ENCODE measurements at regions not wholly inside any gene's neighbourhood (a gene's known extent, or its start where the extent isn't known, plus 50 kb on each side); places are given as distances from the start of the nearest gene placed in this dataset.

DNA sequence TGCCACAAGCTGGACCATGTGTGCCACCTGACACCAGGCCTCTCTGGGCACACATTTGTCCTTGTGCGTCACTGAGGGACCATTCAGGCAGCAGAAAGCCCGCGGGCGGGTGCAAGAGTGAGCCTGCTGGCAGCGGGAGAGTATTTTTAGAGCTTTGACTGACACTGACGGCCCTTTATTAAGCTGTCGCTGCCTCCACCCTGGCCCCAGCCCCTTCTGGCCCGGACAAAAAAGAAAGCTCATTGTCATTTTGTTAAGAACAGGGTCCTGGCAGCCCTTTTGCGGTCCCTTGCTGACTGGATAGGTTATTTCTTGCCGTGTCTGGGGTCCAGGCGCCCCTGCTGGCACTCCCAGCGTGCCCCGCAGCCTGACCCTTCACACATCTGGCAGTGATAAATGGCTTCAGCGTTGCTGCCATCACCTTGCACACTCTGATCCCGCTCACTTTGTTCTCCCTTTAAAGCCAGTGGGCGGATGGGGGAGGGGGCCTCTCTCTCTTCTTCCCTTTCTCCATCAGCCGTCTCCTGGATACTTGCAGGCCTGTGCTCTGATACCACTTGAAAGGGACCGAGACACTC, 78.4 kb upstream of the NKD1 start:
- TF ChIP-seq ZNF501 (tag by site-specific recombination; IDR thresholded peaks at IDR 0.05) (no peak), ZNF521 (tag by site-specific recombination; IDR thresholded peaks at IDR 0.05) (no peak), ZNF121 (tag by site-specific recombination; IDR thresholded peaks at IDR 0.05) (no peak)
- TF ChIP-seq, protein P1, sequence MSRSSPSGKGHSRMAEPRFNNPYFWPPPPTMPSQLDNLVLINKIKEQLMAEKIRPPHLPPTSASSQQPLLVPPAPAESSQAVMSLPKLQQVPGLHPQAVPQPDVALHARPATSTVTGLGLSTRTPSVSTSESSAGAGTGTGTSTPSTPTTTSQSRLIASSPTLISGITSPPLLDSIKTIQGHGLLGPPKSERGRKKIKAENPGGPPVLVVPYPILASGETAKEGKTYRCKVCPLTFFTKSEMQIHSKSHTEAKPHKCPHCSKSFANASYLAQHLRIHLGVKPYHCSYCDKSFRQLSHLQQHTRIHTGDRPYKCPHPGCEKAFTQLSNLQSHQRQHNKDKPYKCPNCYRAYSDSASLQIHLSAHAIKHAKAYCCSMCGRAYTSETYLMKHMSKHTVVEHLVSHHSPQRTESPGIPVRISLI (tag by site-specific recombination; IDR thresholded peaks at IDR 0.05) = no peak
- TF ChIP-seq, protein P2, sequence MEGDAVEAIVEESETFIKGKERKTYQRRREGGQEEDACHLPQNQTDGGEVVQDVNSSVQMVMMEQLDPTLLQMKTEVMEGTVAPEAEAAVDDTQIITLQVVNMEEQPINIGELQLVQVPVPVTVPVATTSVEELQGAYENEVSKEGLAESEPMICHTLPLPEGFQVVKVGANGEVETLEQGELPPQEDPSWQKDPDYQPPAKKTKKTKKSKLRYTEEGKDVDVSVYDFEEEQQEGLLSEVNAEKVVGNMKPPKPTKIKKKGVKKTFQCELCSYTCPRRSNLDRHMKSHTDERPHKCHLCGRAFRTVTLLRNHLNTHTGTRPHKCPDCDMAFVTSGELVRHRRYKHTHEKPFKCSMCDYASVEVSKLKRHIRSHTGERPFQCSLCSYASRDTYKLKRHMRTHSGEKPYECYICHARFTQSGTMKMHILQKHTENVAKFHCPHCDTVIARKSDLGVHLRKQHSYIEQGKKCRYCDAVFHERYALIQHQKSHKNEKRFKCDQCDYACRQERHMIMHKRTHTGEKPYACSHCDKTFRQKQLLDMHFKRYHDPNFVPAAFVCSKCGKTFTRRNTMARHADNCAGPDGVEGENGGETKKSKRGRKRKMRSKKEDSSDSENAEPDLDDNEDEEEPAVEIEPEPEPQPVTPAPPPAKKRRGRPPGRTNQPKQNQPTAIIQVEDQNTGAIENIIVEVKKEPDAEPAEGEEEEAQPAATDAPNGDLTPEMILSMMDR (tag by site-specific recombination; IDR thresholded peaks at IDR 0.05) = no peak
- TF ChIP-seq, protein P3, sequence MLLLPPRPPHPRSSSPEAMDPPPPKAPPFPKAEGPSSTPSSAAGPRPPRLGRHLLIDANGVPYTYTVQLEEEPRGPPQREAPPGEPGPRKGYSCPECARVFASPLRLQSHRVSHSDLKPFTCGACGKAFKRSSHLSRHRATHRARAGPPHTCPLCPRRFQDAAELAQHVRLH (tag by site-specific recombination; IDR thresholded peaks at IDR 0.05) = no peak

All from HEK293 (cell line).